ENCODE measurements at regions not wholly inside any gene's neighbourhood (a gene's known extent, or its start where the extent isn't known, plus 50 kb on each side); places are given as distances from the start of the nearest gene placed in this dataset.

GRCh38 chr1:29653034-29653810, 416.9 kb downstream of the PTPRU start:
- 0 out of 2 replicates have a peak, but pooled peaks cover 4% of the 10 kb centered on the region for H3K9me3 Mint-ChIP-seq
- no peaks in the 10 kb centered on the region; the same call in 1 of the 2 replicates for H3K4me1 Mint-ChIP-seq (ENCODE audit: low read depth)
- H3K4me3 Mint-ChIP-seq: no peak overlapping the region
- no peak overlapping the region for H3K27ac Mint-ChIP-seq
- no peak for DNase-seq
- no peaks in the 10 kb centered on the region for H3K36me3 Mint-ChIP-seq (ENCODE audit: low read depth)
- H3K27me3 Mint-ChIP-seq (ENCODE audit: insufficient read depth): peaks cover 6% of the 10 kb centered on the region
- no peak for TF ChIP-seq CTCF (IDR thresholded peaks at IDR 0.05)

- no peaks in the 10 kb centered on the region for H3K36me3 Mint-ChIP-seq (ENCODE audit: low read depth)
- H3K27ac Mint-ChIP-seq: no peak overlapping the region
- H3K4me3 Mint-ChIP-seq: no peak overlapping the region
- 0 out of 2 replicates have a peak, but pooled peaks cover 4% of the 10 kb centered on the region for H3K9me3 Mint-ChIP-seq
- TF ChIP-seq CTCF (IDR thresholded peaks at IDR 0.05): no peak
- H3K27me3 Mint-ChIP-seq (ENCODE audit: insufficient read depth): peaks cover 6% of the 10 kb centered on the region
- no peaks in the 10 kb centered on the region; the same call in 1 of the 2 replicates for H3K4me1 Mint-ChIP-seq (ENCODE audit: low read depth)
- DNase-seq: no peak
Observed at GRCh38 chr1:29651684-29652665, 415.7 kb downstream of the PTPRU start.

- peaks cover 6% of the 10 kb centered on the region for H3K27me3 Mint-ChIP-seq (ENCODE audit: insufficient read depth)
- H3K27ac Mint-ChIP-seq: no peak overlapping the region
- no peak for TF ChIP-seq CTCF (IDR thresholded peaks at IDR 0.05)
- H3K9me3 Mint-ChIP-seq: 0 out of 2 replicates have a peak, but pooled peaks cover 4% of the 10 kb centered on the region
- H3K36me3 Mint-ChIP-seq (ENCODE audit: low read depth): no peaks in the 10 kb centered on the region
- no peaks in the 10 kb centered on the region; the same call in 1 of the 2 replicates for H3K4me1 Mint-ChIP-seq (ENCODE audit: low read depth)
- H3K4me3 Mint-ChIP-seq: no peak overlapping the region
- no peak for DNase-seq
Observed at GRCh38 chr1:29651246-29651645, 414.9 kb downstream of the PTPRU start.

GRCh38 chr1:29650476-29650875, 414.2 kb downstream of the PTPRU start:
- no peak for DNase-seq
- no peak overlapping the region for H3K27ac Mint-ChIP-seq

More at GRCh38 chr1:29650476-29650875, 414.2 kb downstream of the PTPRU start:
- Mint-ChIP-seq H3K4me1 (ENCODE audit: low read depth) (no peaks in the 10 kb centered on the region; the same call in 1 of the 2 replicates), H3K9me3 (0 out of 2 replicates have a peak, but pooled peaks cover 4% of the 10 kb centered on the region), H3K36me3 (ENCODE audit: low read depth) (no peaks in the 10 kb centered on the region), H3K27me3 (ENCODE audit: insufficient read depth) (peaks cover 6% of the 10 kb centered on the region), H3K4me3 (no peak overlapping the region)
- no peak for TF ChIP-seq CTCF (IDR thresholded peaks at IDR 0.05)

All from HFFc6 (cell line).